ENCODE measurements at regions not wholly inside any gene's neighbourhood (a gene's known extent, or its start where the extent isn't known, plus 50 kb on each side); places are given as distances from the start of the nearest gene placed in this dataset.

GRCh38 chr11:105298630-105299029 is 159.1 kb upstream of the CARD18 start:
- no peaks in the 10 kb centered on the region for H3K36me3 ChIP-seq
- no peaks in the 10 kb centered on the region for H3K9me3 ChIP-seq
- no peaks in the 10 kb centered on the region for H3K4me1 ChIP-seq
- no peak overlapping the region for H3K4me3 ChIP-seq
- no peak for ATAC-seq
- H3K27ac ChIP-seq: no peak overlapping the region
- H3K27me3 ChIP-seq: no peaks in the 10 kb centered on the region
- TF ChIP-seq CTCF (IDR thresholded peaks at IDR 0.05): no peak
- DNase-seq: no peak
- intact Hi-C loops (cut with DNase I): no loop called here

GRCh38 chr11:105298174-105298573 is 158.6 kb upstream of the CARD18 start:
- no peaks in the 10 kb centered on the region for H3K4me1 ChIP-seq
- no peak overlapping the region for H3K4me3 ChIP-seq
- no peak for DNase-seq
- no peaks in the 10 kb centered on the region for H3K27me3 ChIP-seq
- no peak for TF ChIP-seq CTCF (IDR thresholded peaks at IDR 0.05)
- no peak for ATAC-seq
- H3K36me3 ChIP-seq: no peaks in the 10 kb centered on the region
- no peak overlapping the region for H3K27ac ChIP-seq
- intact Hi-C loops (cut with DNase I): no loop called here
- H3K9me3 ChIP-seq: no peaks in the 10 kb centered on the region

DNA sequence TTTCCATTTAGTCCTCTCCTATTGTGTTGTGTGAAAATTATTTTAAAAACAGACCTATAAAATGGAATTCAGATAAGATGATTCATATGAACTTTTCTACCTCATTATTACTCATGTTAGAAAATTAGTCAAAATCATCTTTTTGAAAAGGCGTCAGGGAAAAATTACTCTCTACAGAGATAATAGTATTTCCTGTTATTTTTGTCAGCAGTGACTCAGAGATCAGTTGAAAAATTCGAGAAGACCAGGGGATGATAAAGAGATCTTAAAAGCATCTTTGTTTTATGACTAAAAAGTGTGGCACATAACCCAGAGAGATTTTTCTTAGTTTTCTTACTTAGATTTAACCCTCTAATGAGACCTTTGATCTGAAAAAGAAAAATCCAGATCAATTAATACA is 157.9 kb upstream of the CARD18 start:
- no peak for ATAC-seq
- no peak for DNase-seq
- no peaks in the 10 kb centered on the region for H3K36me3 ChIP-seq
- TF ChIP-seq CTCF (IDR thresholded peaks at IDR 0.05): no peak
- H3K27me3 ChIP-seq: no peaks in the 10 kb centered on the region
- no peaks in the 10 kb centered on the region for H3K4me1 ChIP-seq
- H3K27ac ChIP-seq: no peak overlapping the region
- intact Hi-C loops (cut with DNase I): no loop called here
- no peaks in the 10 kb centered on the region for H3K9me3 ChIP-seq
- no peak overlapping the region for H3K4me3 ChIP-seq

DNA sequence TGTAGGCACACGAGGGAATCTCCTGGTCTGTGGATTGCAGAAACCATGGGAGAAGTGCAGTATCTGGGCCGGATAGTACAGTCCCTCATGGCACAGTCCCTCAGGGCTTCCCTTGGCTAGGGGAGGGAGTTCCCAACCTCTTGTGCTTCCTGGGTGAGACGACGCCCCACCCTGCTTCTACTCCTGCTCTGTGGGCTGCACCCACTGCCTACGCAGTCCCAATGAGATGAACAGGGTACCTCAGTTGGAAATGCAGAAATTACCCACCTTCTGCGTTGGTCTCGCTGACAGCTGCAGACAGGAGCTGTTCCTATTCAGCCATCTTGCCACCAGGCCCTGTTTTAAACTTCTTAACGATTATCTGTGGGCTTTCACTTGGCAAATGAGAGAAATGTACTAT is 157.2 kb upstream of the CARD18 start:
- no peak for ATAC-seq
- Histone ChIP-seq H3K27me3 (no peaks in the 10 kb centered on the region), H3K4me1 (no peaks in the 10 kb centered on the region), H3K36me3 (no peaks in the 10 kb centered on the region), H3K9me3 (no peaks in the 10 kb centered on the region), H3K27ac (no peak overlapping the region), H3K4me3 (no peak overlapping the region)
- intact Hi-C loops (cut with DNase I): no loop called here
- DNase-seq: no peak
- no peak for TF ChIP-seq CTCF (IDR thresholded peaks at IDR 0.05)

- Histone ChIP-seq H3K4me3 (no peak overlapping the region), H3K27ac (no peak overlapping the region), H3K36me3 (no peaks in the 10 kb centered on the region), H3K9me3 (no peaks in the 10 kb centered on the region), H3K27me3 (no peaks in the 10 kb centered on the region), H3K4me1 (no peaks in the 10 kb centered on the region)
- ATAC-seq: no peak
- TF ChIP-seq CTCF (IDR thresholded peaks at IDR 0.05): no peak
- intact Hi-C loops (cut with DNase I): no loop called here
- DNase-seq: no peak
Measured at GRCh38 chr11:105296386-105296785, 156.8 kb upstream of the CARD18 start.

GRCh38 chr11:105282658-105283057 is 143.1 kb upstream of the CARD18 start:
- no peaks in the 10 kb centered on the region for H3K27me3 ChIP-seq
- H3K4me1 ChIP-seq: no peaks in the 10 kb centered on the region
- no peak overlapping the region for H3K27ac ChIP-seq
- H3K36me3 ChIP-seq: no peaks in the 10 kb centered on the region
- H3K9me3 ChIP-seq: no peaks in the 10 kb centered on the region
- ATAC-seq: no peak
- intact Hi-C loops (cut with DNase I): no loop called here
- H3K4me3 ChIP-seq: no peak overlapping the region
- no peak for TF ChIP-seq CTCF (IDR thresholded peaks at IDR 0.05)
- no peak for DNase-seq
